Limb (tissue), 2 donors: ENCODE measurements at regions not wholly inside any gene's neighbourhood (a gene's known extent, or its start where the extent isn't known, plus 50 kb on each side); places are given as distances from the start of the nearest gene placed in this dataset.
"Not testable (repeated sequence)": the region's sequence is repeated elsewhere in the genome, so short reads cannot be mapped to it uniquely, and the experiment has no call there.

Source experiments
- DNase-seq, 2 donors: peaks; one replicate each; pipeline ENCODE4 v3.0.0-alpha.2; 2016; ENCODE audit errors: extremely low spot score in 2 of 2

- peak; percentile 17 to 47 for DNase-seq
Observed at GRCh38 chr3:157920822-157921700, 185.2 kb downstream of the SHOX2 start.

- no peak for DNase-seq
Observed at GRCh38 chr3:157919319-157919887, 186.8 kb downstream of the SHOX2 start.

- no peak for DNase-seq
Observed at GRCh38 chr3:157918402-157918801, 187.8 kb downstream of the SHOX2 start.

DNA sequence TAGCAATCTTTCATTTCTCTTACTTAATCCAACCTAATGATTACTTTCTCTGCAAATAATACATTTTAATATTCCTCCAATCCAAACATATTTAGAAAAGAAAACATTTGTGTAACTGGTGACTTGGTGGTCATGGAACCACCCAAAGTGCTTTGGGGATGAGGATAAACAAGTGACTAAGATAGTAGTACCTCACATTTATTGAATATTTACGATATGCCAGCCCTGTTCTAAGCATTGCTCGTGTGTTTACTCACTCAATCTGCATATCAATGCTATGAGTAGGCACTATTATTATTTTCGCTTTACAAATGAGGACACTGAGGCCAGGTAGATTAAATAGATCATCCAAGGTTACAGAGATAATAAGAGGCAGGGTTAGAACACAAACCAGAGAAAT, 189.5 kb downstream of the SHOX2 start:
- DNase-seq, result no peak

DNA sequence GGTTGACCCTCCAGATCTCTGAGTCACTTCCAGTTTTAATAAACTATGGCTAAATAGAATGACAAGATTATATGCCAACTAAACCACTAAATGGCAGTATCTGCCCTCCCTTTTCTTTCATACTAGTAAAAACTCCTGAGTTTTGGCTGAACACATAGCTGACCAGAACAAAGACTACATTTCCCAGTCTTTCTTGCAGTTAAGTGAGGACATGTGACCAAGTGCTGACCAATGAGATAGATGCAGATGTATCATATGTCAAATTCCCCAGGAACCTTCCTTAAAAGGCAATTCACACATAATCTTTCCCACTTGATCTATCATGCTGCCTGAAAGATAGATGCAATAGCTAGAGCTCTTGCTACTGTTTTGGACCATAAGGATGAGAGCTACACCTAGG, 191.3 kb downstream of the SHOX2 start:
- DNase-seq, result no peak

DNA sequence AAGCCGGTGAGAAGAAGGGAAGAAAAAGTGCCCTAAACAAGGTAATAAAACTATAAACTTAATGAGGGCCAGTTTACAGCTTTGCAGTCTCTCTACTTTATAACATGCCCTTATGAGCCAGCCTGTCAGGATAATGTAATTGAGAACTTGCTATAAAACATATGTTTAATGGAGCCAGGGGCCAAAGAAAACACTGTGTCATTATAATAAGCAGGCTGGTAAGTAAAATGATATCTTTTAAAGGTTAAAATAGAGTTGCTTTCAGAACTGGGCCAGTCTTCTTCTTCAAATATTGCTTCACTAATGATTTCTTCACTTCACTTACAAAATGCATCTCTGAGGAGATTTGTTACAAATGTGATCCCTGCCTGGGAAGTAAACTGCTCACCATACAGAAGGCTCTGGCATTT, 192.5 kb downstream of the SHOX2 start:
- DNase-seq, result no peak

DNA sequence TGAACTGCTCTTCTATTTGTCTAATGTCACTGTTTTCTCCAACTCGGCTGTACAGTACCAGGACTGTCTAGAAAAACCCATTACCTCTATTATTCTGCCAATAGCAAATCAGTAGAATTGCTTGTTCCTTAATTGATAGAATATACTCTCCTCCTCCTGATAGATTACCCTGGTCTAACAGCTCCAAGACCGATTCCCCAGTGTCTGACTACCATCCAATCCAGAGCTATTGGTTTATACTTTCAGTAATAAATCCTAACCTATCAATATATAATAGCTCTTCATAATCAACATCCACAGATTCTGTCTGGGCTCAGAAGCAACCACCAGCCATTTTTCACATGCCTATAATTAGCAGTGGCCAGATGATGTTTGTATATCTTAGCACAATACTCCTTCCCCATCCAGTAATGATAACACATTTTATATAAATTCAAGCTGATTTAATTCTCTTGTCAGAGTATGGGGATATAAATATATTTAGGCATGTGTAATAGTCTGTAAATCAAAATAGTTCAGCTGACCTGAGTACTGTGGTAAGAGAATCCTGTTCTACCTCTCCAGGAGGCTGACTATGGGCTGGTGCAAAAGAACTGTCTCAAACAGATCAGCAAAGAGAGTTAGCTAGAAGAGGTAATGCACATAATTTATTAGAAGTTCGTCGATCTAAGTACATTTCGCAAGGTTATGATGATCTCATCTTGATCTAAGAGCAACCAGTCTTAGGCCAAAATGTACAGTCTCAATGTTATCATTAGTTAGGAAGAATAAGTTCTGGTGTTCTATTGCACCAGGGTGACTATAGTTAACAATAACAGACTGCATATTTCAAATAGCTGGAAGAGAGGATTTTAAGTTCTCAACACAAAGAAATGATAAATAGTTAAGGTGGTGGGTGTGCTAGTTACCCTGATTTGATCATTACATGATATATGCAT, 193.4 kb downstream of the SHOX2 start:
- no peak for DNase-seq

DNA sequence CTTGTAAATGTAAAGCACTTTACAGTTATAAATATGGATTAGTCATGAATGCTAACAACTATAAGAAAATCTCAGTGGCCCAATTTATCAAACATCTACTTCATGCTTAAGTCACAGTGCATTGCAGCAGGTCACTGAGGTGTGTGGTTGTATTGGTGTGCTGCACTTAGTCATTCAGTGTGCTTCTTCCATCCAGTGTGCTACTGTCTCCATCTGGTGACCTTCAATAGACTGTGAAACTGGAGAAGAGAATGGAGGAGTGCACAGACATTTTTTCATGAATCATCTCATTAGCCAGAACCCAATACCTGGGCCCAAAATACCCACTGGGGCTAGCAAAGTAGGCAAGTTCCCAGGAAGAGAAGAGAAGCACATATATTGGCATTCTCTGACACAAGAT, 199.6 kb downstream of the SHOX2 start:
- no peak for DNase-seq

GRCh38 chr3:157905885-157906284, 200.3 kb downstream of the SHOX2 start:
- DNase-seq, result no peak

DNA sequence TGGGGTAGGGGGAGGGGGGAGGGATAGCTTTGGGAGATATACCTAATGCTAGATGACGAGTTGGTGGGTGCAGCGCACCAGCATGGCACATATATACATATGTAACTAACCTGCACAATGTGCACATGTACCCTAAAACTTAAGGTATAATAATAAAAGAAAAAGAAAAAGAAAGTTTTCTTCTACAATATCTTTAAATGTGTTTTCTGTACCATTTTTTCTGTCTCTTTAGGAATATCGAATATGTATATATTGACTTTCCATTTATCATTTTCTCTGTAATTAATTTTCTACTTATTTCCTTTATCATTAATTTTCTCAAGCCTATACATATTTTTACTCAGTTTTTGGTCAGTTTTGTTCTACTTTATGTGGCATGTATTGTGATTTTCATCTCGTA, 203.5 kb downstream of the SHOX2 start:
- DNase-seq, result not testable (repeated sequence)

- DNase-seq, result no peak
Observed at GRCh38 chr3:157888040-157888439, 218.2 kb downstream of the SHOX2 start.

GRCh38 chr3:157876556-157876955, 229.7 kb downstream of the SHOX2 start:
- no peak for DNase-seq

- no peak for DNase-seq
Observed at GRCh38 chr3:157872902-157873301, 233.3 kb downstream of the SHOX2 start.

- DNase-seq, result no peak
Observed at GRCh38 chr3:157871838-157872460, 234.3 kb downstream of the SHOX2 start.

DNA sequence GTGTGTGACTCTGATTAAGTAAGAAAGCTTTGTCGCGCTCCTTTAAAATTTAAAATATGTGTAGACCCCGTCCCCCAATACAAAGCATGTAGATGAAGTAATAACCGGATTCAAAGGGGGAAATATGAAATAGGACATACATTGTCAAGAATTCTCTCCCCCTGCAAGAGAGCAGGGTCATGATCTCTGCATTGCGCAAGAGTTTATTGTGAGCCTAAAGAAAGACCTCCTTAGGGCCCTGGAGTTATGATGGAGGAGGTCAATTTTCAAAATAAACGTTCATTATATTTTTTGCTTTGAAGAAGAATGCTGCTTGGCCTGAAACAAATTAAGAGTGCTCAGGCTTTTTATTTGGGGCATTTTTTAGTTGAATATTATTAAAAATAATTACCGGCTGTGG, 235.0 kb downstream of the SHOX2 start:
- DNase-seq, result no peak

DNA sequence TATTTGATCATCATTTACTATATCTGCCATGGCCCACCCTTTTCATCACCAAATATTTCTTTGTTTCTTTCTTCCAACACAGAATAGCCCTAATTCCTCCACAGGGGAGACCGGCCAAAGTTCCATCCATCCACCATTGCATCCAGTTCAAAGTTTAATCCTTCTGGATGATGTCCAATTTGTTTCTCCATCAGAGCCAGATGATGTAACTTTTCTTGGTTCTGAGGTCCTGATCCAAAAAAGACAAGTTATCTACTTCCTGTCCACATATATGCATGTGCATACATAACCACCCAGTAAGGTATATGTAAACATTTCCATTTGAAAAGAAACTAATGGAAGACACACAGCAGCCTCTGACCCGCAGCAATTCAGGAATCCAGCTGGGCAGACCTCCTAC, 237.3 kb downstream of the SHOX2 start:
- no peak for DNase-seq

DNA sequence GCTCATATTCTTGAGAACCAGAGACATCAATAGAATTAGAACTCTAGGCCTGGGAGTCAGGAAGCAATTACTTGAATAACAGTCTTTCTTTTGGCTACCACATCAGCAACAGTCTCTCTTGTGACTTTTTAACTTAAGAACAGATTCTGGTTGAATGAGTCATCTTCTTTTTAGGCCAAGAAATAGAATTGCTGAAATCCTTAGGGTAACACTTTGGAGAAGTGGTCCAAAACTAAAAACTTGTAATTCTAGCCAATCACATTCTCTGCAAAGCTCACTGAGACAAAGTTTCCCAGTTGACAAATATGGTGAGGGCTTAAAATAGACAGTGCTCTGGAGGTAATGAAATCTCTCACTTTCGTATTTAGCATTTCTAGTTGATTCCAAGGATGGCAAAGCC, 238.0 kb downstream of the SHOX2 start:
- DNase-seq, result peak in 1 of 2 donors; percentile 77

- no peak for DNase-seq
Observed at GRCh38 chr3:157865352-157866000, 240.7 kb downstream of the SHOX2 start.

GRCh38 chr3:157861076-157861765, 245.0 kb downstream of the SHOX2 start:
- DNase-seq, result no peak

- DNase-seq, result no peak
Observed at GRCh38 chr3:157859541-157859940, 246.7 kb downstream of the SHOX2 start.
